Glutamatergic neuron (in vitro differentiated cells): ENCODE measurements at regions not wholly inside any gene's neighbourhood (a gene's known extent, or its start where the extent isn't known, plus 50 kb on each side); places are given as distances from the start of the nearest gene placed in this dataset.
"Not testable (repeated sequence)": the region's sequence is repeated elsewhere in the genome, so short reads cannot be mapped to it uniquely, and the experiment has no call there.

Experiments
- DNase-seq: peaks from one replicate; pipeline ENCODE4 v3.0.0; 2022
- H3K27ac Mint-ChIP-seq: one replicate; pipeline ENCODE4 v1.8.0; 2020; ENCODE audit warnings: mild to moderate bottlenecking, mixed read lengths, inconsistent platforms; ENCODE audit not compliant: unreplicated experiment
- H3K27me3 Mint-ChIP-seq: one replicate; pipeline ENCODE4 v1.8.0; 2020; ENCODE audit warnings: mild to moderate bottlenecking, moderate library complexity, mixed read lengths, inconsistent platforms; ENCODE audit not compliant: unreplicated experiment
- H3K36me3 Mint-ChIP-seq: one replicate; pipeline ENCODE4 v1.8.0; 2020; ENCODE audit warnings: mild to moderate bottlenecking, mixed read lengths, inconsistent platforms; ENCODE audit not compliant: unreplicated experiment
- H3K4me1 Mint-ChIP-seq: one replicate; pipeline ENCODE4 v1.8.0; 2020; ENCODE audit warnings: mild to moderate bottlenecking, low read depth, mixed read lengths, inconsistent platforms; ENCODE audit not compliant: unreplicated experiment
- H3K4me3 Mint-ChIP-seq: one replicate; pipeline ENCODE4 v1.8.0; 2020; ENCODE audit warnings: mild to moderate bottlenecking, mixed read lengths, inconsistent platforms; ENCODE audit not compliant: unreplicated experiment
- H3K9me3 Mint-ChIP-seq: one replicate; pipeline ENCODE4 v1.8.0; 2020; ENCODE audit warnings: mild to moderate bottlenecking, moderate library complexity, mixed read lengths, inconsistent platforms; ENCODE audit not compliant: unreplicated experiment
- TF ChIP-seq, protein P1 (sequence below): fragments of 200-600 bp; sonication (generic); IDR thresholded peaks from one replicate; pipeline ENCODE4 v1.5.0; 2021; ENCODE audit not compliant: partially characterized antibody, unreplicated experiment

DNA sequence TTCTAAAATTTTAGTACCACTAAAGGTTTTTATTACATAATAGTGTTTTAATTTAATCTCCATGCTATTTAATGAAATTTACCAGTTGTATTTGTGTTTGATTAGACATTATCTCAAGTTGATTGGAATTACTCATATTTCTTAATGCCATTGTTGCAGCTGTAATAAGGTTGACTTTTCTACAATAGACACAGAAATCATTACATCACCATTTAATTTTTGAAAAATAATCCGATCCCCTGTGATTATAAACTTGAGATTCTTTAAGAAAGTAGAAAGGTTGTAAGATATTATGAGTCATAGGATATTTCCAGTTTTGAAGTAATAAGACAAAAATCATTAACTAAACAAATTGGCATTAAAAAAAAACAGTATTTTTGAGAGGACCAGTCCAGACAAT lies 161.4 kb downstream of the PRL start:
- H3K4me1 Mint-ChIP-seq, result peaks cover 7% of the 10 kb centered on the region

DNA sequence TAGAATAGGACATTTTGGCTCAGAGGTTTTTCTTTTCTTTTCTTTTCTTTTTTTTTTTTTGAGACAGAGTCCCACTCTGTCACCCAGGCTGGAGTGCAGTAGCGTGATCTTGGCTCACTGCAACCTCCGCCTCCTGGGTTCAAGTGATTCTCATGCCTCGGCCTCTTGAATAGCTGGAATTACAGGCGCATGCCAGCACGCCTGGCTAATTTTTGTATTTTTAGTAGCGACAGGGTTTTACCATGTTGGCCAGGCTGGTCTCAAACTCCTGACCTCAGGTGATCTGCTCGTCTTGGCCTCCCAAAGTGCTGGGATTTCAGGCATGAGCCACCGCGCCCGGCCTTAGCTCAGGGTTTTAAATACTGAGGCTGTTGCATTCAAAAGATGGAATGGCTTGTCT lies 156.1 kb downstream of the PRL start:
- H3K4me1 Mint-ChIP-seq, result peaks cover 22% of the 10 kb centered on the region
- not testable (repeated sequence) for H3K27ac Mint-ChIP-seq

More for the DNA sequence above, 161.4 kb downstream of the PRL start:
- Mint-ChIP-seq H3K27ac (no peak overlapping the region), H3K36me3 (no peaks in the 10 kb centered on the region), H3K9me3 (peaks cover 8% of the 10 kb centered on the region), H3K4me3 (no peak overlapping the region), H3K27me3 (peaks cover 2% of the 10 kb centered on the region)
- no peak for DNase-seq
- TF ChIP-seq, protein P1, sequence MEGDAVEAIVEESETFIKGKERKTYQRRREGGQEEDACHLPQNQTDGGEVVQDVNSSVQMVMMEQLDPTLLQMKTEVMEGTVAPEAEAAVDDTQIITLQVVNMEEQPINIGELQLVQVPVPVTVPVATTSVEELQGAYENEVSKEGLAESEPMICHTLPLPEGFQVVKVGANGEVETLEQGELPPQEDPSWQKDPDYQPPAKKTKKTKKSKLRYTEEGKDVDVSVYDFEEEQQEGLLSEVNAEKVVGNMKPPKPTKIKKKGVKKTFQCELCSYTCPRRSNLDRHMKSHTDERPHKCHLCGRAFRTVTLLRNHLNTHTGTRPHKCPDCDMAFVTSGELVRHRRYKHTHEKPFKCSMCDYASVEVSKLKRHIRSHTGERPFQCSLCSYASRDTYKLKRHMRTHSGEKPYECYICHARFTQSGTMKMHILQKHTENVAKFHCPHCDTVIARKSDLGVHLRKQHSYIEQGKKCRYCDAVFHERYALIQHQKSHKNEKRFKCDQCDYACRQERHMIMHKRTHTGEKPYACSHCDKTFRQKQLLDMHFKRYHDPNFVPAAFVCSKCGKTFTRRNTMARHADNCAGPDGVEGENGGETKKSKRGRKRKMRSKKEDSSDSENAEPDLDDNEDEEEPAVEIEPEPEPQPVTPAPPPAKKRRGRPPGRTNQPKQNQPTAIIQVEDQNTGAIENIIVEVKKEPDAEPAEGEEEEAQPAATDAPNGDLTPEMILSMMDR, result no peak

DNA sequence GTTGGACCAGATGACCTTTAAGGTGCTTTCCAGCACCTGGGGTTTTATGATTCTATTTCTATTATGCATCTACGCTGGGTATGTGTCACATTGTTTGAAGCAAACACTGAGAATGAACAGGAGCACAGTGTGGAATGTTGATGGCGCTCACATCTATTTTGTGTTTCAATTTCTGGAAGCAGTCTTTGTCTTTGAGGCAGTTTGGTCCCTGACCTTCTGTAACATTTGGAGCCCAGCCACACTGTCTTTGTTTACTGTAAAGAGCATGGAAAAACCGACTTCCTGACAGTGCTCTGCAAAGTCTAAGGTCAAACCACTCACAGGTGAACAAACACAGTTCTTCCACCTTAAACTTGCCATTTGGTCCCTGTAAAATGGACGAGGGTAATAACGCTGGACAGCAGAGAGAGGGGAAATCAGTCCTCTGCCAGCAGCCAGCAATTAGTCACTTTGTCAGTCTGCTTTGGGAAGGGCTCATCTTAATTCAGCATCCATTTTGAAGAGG lies 155.5 kb downstream of the PRL start:
- Mint-ChIP-seq H3K27me3 (peaks cover 1% of the 10 kb centered on the region), H3K36me3 (no peaks in the 10 kb centered on the region), H3K9me3 (peaks cover 10% of the 10 kb centered on the region), H3K27ac (peak overlapping the region; percentile 25), H3K4me1 (peaks cover 26% of the 10 kb centered on the region), H3K4me3 (no peak overlapping the region)
- TF ChIP-seq, protein P1, result no peak
- DNase-seq, result no peak

More for the DNA sequence above, 156.1 kb downstream of the PRL start:
- H3K27me3 Mint-ChIP-seq, DNase-seq, H3K36me3 Mint-ChIP-seq, H3K4me3 Mint-ChIP-seq: not testable (repeated sequence)
- peaks cover 10% of the 10 kb centered on the region for H3K9me3 Mint-ChIP-seq

DNA sequence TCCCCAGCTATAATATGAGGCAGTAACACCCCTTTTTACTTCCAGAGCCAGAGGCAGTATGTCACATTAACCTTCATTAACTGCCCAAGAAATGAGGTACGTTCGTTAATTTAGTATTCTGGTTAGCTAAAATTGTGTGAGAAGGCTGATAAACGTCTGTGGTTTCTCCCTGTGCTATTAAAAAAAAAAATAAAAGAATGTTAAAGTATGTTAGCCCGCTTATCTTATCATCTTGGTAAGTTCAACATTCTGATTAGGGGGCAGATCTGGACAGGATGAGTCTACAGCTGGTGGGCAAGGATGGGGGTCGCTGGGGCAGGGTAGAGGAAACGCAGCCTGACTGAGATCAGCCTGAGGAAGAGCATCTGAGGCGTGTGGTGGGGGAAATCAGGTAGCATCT lies 154.0 kb downstream of the PRL start:
- Mint-ChIP-seq H3K27ac (no peak overlapping the region), H3K4me3 (no peak overlapping the region)

DNA sequence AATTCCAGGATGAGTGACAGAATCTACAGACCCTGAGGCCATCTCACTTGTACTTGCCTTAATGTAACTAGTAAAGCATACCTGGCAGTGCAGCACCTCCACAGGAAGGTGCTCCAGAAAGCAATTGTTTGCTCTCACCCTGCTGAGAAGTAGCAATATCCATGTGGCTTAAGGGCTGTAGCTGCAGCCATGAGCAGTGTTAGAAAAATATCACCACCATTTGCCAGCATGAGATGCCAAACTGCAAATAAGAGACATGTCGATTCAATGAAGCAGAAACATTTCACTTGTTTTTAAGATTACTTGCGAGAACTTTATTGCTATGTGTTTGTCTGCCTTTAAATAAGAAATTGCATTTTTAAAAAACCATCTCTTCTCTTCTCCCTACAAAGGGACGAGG lies 151.5 kb downstream of the PRL start:
- TF ChIP-seq, protein P1, result no peak
- Mint-ChIP-seq H3K4me3 (no peak overlapping the region), H3K27ac (no peak overlapping the region), H3K9me3 (peaks cover 12% of the 10 kb centered on the region), H3K4me1 (peaks cover 56% of the 10 kb centered on the region), H3K27me3 (peaks cover 6% of the 10 kb centered on the region), H3K36me3 (no peaks in the 10 kb centered on the region)
- no peak for DNase-seq

More for the DNA sequence above, 154.0 kb downstream of the PRL start:
- Mint-ChIP-seq H3K27me3 (peaks cover 6% of the 10 kb centered on the region), H3K9me3 (peaks cover 16% of the 10 kb centered on the region), H3K4me1 (peaks cover 40% of the 10 kb centered on the region), H3K36me3 (no peaks in the 10 kb centered on the region)
- DNase-seq, result no peak
- TF ChIP-seq, protein P1, result no peak
